Mesendoderm (in vitro differentiated cells): ENCODE measurements at regions not wholly inside any gene's neighbourhood (a gene's known extent, or its start where the extent isn't known, plus 50 kb on each side); places are given as distances from the start of the nearest gene placed in this dataset.
A peak's percentile ranks its signal among the peaks of the same experiment; 100 is the strongest.

ENCODE experiments used
- DNase-seq: peaks from one replicate; pipeline ENCODE4 v3.0.0; 2013
- H2AK5ac ChIP-seq: 2 replicates; pipeline ENCODE4 v1.6.1; 2013; ENCODE audit warnings: low read length, inconsistent platforms
- H2BK120ac ChIP-seq: 2 replicates; pipeline ENCODE4 v1.6.1; 2013; ENCODE audit warnings: low read depth, mild to moderate bottlenecking, low read length, moderate library complexity, mixed read lengths
- H2BK15ac ChIP-seq: replicated peaks from 2 replicates; pipeline ENCODE4 v1.6.1; 2013; ENCODE audit warnings: low read depth, mild to moderate bottlenecking, moderate library complexity
- H2BK5ac ChIP-seq: 2 replicates; pipeline ENCODE4 v1.6.1; 2013; ENCODE audit warnings: low read length, inconsistent platforms
- H3K18ac ChIP-seq: 2 replicates; pipeline ENCODE4 v1.6.1; 2013; ENCODE audit warnings: mild to moderate bottlenecking, low read length, mixed read lengths
- H3K23ac ChIP-seq: one replicate; pipeline ENCODE4 v1.6.1; 2013; ENCODE audit warnings: low read length
- H3K27ac ChIP-seq: 2 replicates; pipeline ENCODE4 v1.5.1; 2013; ENCODE audit warnings: low read depth, mild to moderate bottlenecking, inconsistent platforms, low read length, moderate library complexity
- H3K27me3 ChIP-seq: 2 replicates; pipeline ENCODE4 v1.6.1; 2013; ENCODE audit warnings: low read length, control low read depth, mild to moderate bottlenecking, inconsistent platforms; ENCODE audit not compliant: insufficient read depth, poor library complexity
- H3K36me3 ChIP-seq: 2 replicates; pipeline ENCODE4 v1.6.1; 2013; ENCODE audit warnings: low read length, inconsistent platforms; ENCODE audit not compliant: control insufficient read depth, insufficient read depth
- H3K4ac ChIP-seq: one replicate; pipeline ENCODE4 v1.6.1; 2013; ENCODE audit warnings: low read depth, mild to moderate bottlenecking, low read length, moderate library complexity
- H3K4me1 ChIP-seq: 2 replicates; pipeline ENCODE4 v1.6.1; 2013; ENCODE audit warnings: low read depth, low read length, inconsistent platforms; ENCODE audit not compliant: control insufficient read depth
- H3K4me2 ChIP-seq: 2 replicates; pipeline ENCODE4 v1.6.1; 2013; ENCODE audit warnings: low read length
- H3K4me3 ChIP-seq: 2 replicates; pipeline ENCODE4 v1.5.1; 2013; ENCODE audit warnings: mild to moderate bottlenecking, low read length
- H3K56ac ChIP-seq: one replicate; pipeline ENCODE4 v1.6.1; 2013; ENCODE audit warnings: low read length
- H3K79me1 ChIP-seq: 2 replicates; pipeline ENCODE4 v1.6.1; 2013; ENCODE audit warnings: low read length, inconsistent platforms
- H3K79me2 ChIP-seq: 2 replicates; pipeline ENCODE4 v1.6.1; 2013; ENCODE audit warnings: mild to moderate bottlenecking, low read length; ENCODE audit not compliant: control insufficient read depth, insufficient read depth
- H3K9ac ChIP-seq: 2 replicates; pipeline ENCODE4 v1.6.1; 2013; ENCODE audit warnings: low read length, inconsistent platforms
- H4K5ac ChIP-seq: one replicate; pipeline ENCODE4 v1.6.1; 2013; ENCODE audit warnings: low read length
- H4K8ac ChIP-seq: one replicate; pipeline ENCODE4 v1.6.1; 2013; ENCODE audit warnings: low read depth, mild to moderate bottlenecking, control low read depth, low read length, moderate library complexity
- WGBS: extraction: QIAGEN DNeasy Blood & Tissue Kit; methylation state at CpG from one replicate; pipeline ENCODE4 v1.1.7; 2013; ENCODE audit warnings: low lambda C conversion rate, missing lambda C conversion rate; ENCODE audit not compliant: insufficient coverage; ENCODE audit errors: extremely low coverage; 5-methylcytosine and 5-hydroxymethylcytosine counted together

DNA sequence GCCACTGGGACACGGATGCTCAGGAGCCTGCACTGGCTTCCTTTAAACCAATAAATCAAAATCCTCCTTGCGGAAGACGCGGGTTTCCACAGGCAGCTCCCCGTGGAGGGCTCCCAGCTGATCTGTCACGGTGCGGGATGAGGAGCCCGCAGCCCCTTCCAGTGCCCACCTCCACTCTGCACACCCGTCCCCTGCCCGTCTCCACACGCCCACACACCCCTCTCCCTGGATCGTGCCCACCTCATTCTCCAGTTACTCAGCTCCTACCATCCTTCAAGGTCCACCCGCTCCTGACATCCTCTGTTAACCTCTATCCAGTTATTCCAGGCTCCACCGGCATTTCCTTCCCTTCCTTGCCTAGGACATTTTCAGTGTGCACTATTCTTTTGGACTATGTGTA, 895.9 kb downstream of the TRIML1 start:
- Histone ChIP-seq H3K4me2 (no peak overlapping the region), H3K79me2 (no peaks in the 10 kb centered on the region), H4K8ac (no peak overlapping the region), H3K27ac (no peak overlapping the region), H3K23ac (no peak overlapping the region), H3K4me3 (no peak overlapping the region), H3K4ac (no peak overlapping the region), H2BK15ac (no peak overlapping the region), H3K36me3 (no peaks in the 10 kb centered on the region), H2BK120ac (no peak overlapping the region), H3K27me3 (no peaks in the 10 kb centered on the region), H2BK5ac (no peak overlapping the region), H2AK5ac (no peak overlapping the region), H3K4me1 (no peaks in the 10 kb centered on the region), H3K56ac (no peak overlapping the region), H3K9ac (no peak overlapping the region), H3K79me1 (no peaks in the 10 kb centered on the region), H3K18ac (no peak overlapping the region), H4K5ac (no peak overlapping the region)
- no CpG with 5 or more reads among the region's 14 CpGs for WGBS
- DNase-seq: no peak

DNA sequence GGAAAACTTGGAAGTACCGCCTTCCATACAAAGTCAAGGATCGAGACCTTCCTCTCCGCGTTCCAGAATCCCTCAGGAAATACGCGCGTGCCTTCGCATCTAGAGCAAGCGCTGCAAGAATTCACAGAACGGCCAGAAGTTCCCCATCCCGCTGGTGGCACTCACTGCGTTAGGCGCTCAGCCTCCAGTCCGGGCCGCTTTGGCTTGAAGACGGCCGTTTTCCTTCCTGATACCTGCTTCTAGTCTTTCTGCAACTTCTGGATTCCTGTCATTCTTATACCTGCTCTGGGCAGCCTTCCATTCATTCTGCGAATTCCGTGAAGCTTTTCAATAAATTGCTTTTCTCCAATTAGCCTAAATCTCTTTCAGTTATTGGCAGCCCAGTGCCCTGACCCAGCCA, 896.4 kb downstream of the TRIML1 start:
- Histone ChIP-seq H2AK5ac (no peak overlapping the region), H3K4me2 (no peak overlapping the region), H3K79me1 (no peaks in the 10 kb centered on the region), H2BK120ac (no peak overlapping the region), H3K27me3 (no peaks in the 10 kb centered on the region), H3K56ac (no peak overlapping the region), H3K18ac (no peak overlapping the region), H4K8ac (no peak overlapping the region), H3K9ac (no peak overlapping the region), H3K23ac (no peak overlapping the region), H2BK5ac (no peak overlapping the region), H3K4me1 (no peaks in the 10 kb centered on the region), H4K5ac (no peak overlapping the region), H3K79me2 (no peaks in the 10 kb centered on the region), H3K36me3 (no peaks in the 10 kb centered on the region), H2BK15ac (no peak overlapping the region), H3K4ac (no peak overlapping the region), H3K27ac (no peak overlapping the region), H3K4me3 (no peak overlapping the region)
- no CpG with 5 or more reads among the region's 19 CpGs for WGBS
- no peak for DNase-seq

DNA sequence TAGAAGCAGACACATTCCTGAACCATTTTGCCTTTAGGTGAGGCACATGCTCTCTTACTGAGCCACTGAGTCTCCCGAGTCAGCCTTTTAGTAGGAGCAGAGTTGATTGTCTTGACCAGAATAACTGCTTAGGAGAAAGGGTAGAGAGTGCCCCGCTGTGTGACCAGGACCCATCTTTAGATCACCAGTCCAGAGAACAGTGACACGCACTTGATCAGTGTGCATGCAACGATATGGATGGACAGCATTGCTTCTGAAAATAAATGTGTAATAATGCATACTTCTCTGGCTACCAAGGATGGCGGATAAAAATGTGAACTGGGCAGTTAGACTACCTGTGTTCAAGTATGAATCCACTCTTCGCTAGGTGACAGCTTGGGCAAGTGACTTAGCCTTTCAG, 897.7 kb downstream of the TRIML1 start:
- DNase-seq: no peak
- H3K18ac ChIP-seq: no peak overlapping the region
- H3K4ac ChIP-seq: no peak overlapping the region
- no peaks in the 10 kb centered on the region for H3K4me1 ChIP-seq
- H4K5ac ChIP-seq: no peak overlapping the region
- H3K9ac ChIP-seq: no peak overlapping the region
- H3K4me3 ChIP-seq: no peak overlapping the region
- H3K27me3 ChIP-seq: no peaks in the 10 kb centered on the region
- no peak overlapping the region for H2BK120ac ChIP-seq
- no peak overlapping the region for H2BK15ac ChIP-seq
- no peak overlapping the region for H2BK5ac ChIP-seq
- no peak overlapping the region for H3K27ac ChIP-seq
- H2AK5ac ChIP-seq: no peak overlapping the region
- H4K8ac ChIP-seq: no peak overlapping the region
- no peak overlapping the region for H3K23ac ChIP-seq
- no peak overlapping the region for H3K56ac ChIP-seq
- no peaks in the 10 kb centered on the region for H3K36me3 ChIP-seq
- no peaks in the 10 kb centered on the region for H3K79me1 ChIP-seq
- H3K4me2 ChIP-seq: no peak overlapping the region
- H3K79me2 ChIP-seq: no peaks in the 10 kb centered on the region
- no CpG with 5 or more reads among the region's 6 CpGs for WGBS

DNA sequence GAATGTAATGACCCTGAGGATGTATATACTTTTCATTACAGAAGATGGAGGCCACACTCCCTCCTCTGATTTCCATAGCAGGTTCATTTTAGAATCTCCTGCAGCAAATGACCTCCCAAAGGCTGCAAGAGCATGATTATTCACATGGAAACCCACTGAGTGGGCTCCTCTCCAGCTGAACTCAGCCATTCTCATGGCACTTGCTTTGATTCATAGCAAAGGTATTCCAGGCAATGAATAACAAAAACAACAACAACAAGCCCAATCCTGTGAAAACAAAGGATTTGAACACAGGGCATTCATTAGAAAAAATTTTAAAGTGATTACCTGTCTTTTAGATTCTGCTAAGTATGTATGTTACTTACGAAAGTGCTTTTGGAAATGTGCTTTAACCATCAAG, 894.0 kb upstream of the FRG1 start:
- H3K79me1 ChIP-seq: no peaks in the 10 kb centered on the region
- H3K23ac ChIP-seq: no peak overlapping the region
- no peak overlapping the region for H4K5ac ChIP-seq
- H3K18ac ChIP-seq: no peak overlapping the region
- H2BK15ac ChIP-seq: no peak overlapping the region
- H3K4me2 ChIP-seq: no peak overlapping the region
- no peak overlapping the region for H4K8ac ChIP-seq
- H3K27me3 ChIP-seq: no peaks in the 10 kb centered on the region
- H3K4me1 ChIP-seq: no peaks in the 10 kb centered on the region
- no peak overlapping the region for H3K9ac ChIP-seq
- no peak overlapping the region for H2BK5ac ChIP-seq
- DNase-seq: peak; percentile 72
- no peak overlapping the region for H3K56ac ChIP-seq
- no peak overlapping the region for H3K27ac ChIP-seq
- no peak overlapping the region for H2AK5ac ChIP-seq
- H3K79me2 ChIP-seq: no peaks in the 10 kb centered on the region
- H3K4me3 ChIP-seq: no peak overlapping the region
- no peaks in the 10 kb centered on the region for H3K36me3 ChIP-seq
- WGBS: no CpG with 5 or more reads among the region's 1 CpG
- H3K4ac ChIP-seq: no peak overlapping the region
- no peak overlapping the region for H2BK120ac ChIP-seq

- Histone ChIP-seq H3K79me1 (no peaks in the 10 kb centered on the region), H3K36me3 (no peaks in the 10 kb centered on the region), H3K56ac (no peak overlapping the region), H3K4me3 (no peak overlapping the region), H2BK5ac (no peak overlapping the region), H3K23ac (no peak overlapping the region), H4K5ac (no peak overlapping the region), H3K27me3 (no peaks in the 10 kb centered on the region), H3K18ac (no peak overlapping the region), H2AK5ac (no peak overlapping the region), H3K27ac (no peak overlapping the region), H3K9ac (no peak overlapping the region), H3K4me1 (no peaks in the 10 kb centered on the region), H3K4me2 (no peak overlapping the region), H4K8ac (no peak overlapping the region), H3K4ac (no peak overlapping the region), H2BK15ac (no peak overlapping the region), H2BK120ac (no peak overlapping the region), H3K79me2 (no peaks in the 10 kb centered on the region)
- WGBS: no CpG with 5 or more reads among the region's 1 CpG
- DNase-seq: no peak
Observed at GRCh38 chr4:189048119-189048518, 892.6 kb upstream of the FRG1 start.

- H2BK120ac ChIP-seq: no peak overlapping the region
- no peaks in the 10 kb centered on the region for H3K4me1 ChIP-seq
- no peak overlapping the region for H2AK5ac ChIP-seq
- H2BK5ac ChIP-seq: no peak overlapping the region
- no peaks in the 10 kb centered on the region for H3K36me3 ChIP-seq
- no CpG with 5 or more reads among the region's 8 CpGs for WGBS
- DNase-seq: no peak
- no peak overlapping the region for H3K4ac ChIP-seq
- no peaks in the 10 kb centered on the region for H3K27me3 ChIP-seq
- no peak overlapping the region for H3K4me2 ChIP-seq
- no peak overlapping the region for H4K5ac ChIP-seq
- no peak overlapping the region for H3K56ac ChIP-seq
- no peak overlapping the region for H3K18ac ChIP-seq
- H3K4me3 ChIP-seq: no peak overlapping the region
- no peak overlapping the region for H4K8ac ChIP-seq
- H3K9ac ChIP-seq: no peak overlapping the region
- H3K23ac ChIP-seq: no peak overlapping the region
- no peak overlapping the region for H2BK15ac ChIP-seq
- H3K27ac ChIP-seq: no peak overlapping the region
- H3K79me1 ChIP-seq: no peaks in the 10 kb centered on the region
- no peaks in the 10 kb centered on the region for H3K79me2 ChIP-seq
Observed at GRCh38 chr4:189049682-189050081, 891.0 kb upstream of the FRG1 start.
